ENCODE measurements at regions not wholly inside any gene's neighbourhood (a gene's known extent, or its start where the extent isn't known, plus 50 kb on each side); places are given as distances from the start of the nearest gene placed in this dataset.

DNA sequence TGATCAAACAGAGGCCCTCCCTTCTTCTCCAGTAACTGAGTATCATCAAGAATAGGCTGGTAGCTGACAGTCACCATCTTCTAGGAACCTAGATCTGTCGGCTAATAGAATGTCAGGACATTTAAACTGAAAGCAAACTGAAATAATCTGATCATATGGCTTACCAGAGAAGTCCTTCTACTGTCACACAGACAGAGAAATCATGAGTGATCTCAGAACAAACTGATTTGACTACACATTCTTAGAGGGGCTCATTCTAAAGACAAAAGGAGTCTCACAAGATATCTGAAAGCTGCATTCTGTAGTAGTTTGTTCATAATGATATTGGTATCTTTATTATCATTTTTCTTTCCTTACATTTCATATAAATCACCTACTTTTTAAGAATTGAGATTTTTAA is 130.9 kb upstream of the ADCY1 start:
- Histone ChIP-seq H3K9me3 (no peaks in the 10 kb centered on the region), H3K36me3 (no peaks in the 10 kb centered on the region), H3K27me3 (no peaks in the 10 kb centered on the region), H3K4me1 (no peaks in the 10 kb centered on the region), H3K4me3 (no peak overlapping the region), H3K27ac (no peak overlapping the region)
- intact Hi-C loops (cut with DNase I): no loop called here
- TF ChIP-seq CTCF (IDR thresholded peaks at IDR 0.05): no peak
- ATAC-seq (no peak), DNase-seq (no peak)

GRCh38 chr7:45446195-45446944 is 127.8 kb upstream of the ADCY1 start:
- no peak for ATAC-seq
- no peak overlapping the region for H3K27ac ChIP-seq
- DNase-seq: no peak
- no peaks in the 10 kb centered on the region for H3K4me1 ChIP-seq
- TF ChIP-seq CTCF (IDR thresholded peaks at IDR 0.05): no peak
- H3K4me3 ChIP-seq: no peak overlapping the region
- H3K27me3 ChIP-seq: no peaks in the 10 kb centered on the region
- no peaks in the 10 kb centered on the region for H3K9me3 ChIP-seq
- intact Hi-C loops (cut with DNase I): no loop called here
- H3K36me3 ChIP-seq: no peaks in the 10 kb centered on the region

- TF ChIP-seq CTCF (IDR thresholded peaks at IDR 0.05): no peak
- no peak for ATAC-seq
- no peak overlapping the region for H3K27ac ChIP-seq
- DNase-seq: no peak
- no peaks in the 10 kb centered on the region for H3K9me3 ChIP-seq
- no peaks in the 10 kb centered on the region for H3K27me3 ChIP-seq
- no peaks in the 10 kb centered on the region for H3K36me3 ChIP-seq
- H3K4me3 ChIP-seq: no peak overlapping the region
- intact Hi-C loops (cut with DNase I): no loop called here
- H3K4me1 ChIP-seq: no peaks in the 10 kb centered on the region
Observed at GRCh38 chr7:45447296-45447695, 126.9 kb upstream of the ADCY1 start.

GRCh38 chr7:45450571-45451204 is 123.5 kb upstream of the ADCY1 start:
- Histone ChIP-seq H3K27ac (no peak overlapping the region), H3K27me3 (no peaks in the 10 kb centered on the region), H3K9me3 (no peaks in the 10 kb centered on the region), H3K4me3 (no peak overlapping the region), H3K36me3 (no peaks in the 10 kb centered on the region), H3K4me1 (no peaks in the 10 kb centered on the region)
- intact Hi-C loops (cut with DNase I): no loop called here
- no peak for TF ChIP-seq CTCF (IDR thresholded peaks at IDR 0.05)
- DNase-seq (no peak), ATAC-seq (no peak)

DNA sequence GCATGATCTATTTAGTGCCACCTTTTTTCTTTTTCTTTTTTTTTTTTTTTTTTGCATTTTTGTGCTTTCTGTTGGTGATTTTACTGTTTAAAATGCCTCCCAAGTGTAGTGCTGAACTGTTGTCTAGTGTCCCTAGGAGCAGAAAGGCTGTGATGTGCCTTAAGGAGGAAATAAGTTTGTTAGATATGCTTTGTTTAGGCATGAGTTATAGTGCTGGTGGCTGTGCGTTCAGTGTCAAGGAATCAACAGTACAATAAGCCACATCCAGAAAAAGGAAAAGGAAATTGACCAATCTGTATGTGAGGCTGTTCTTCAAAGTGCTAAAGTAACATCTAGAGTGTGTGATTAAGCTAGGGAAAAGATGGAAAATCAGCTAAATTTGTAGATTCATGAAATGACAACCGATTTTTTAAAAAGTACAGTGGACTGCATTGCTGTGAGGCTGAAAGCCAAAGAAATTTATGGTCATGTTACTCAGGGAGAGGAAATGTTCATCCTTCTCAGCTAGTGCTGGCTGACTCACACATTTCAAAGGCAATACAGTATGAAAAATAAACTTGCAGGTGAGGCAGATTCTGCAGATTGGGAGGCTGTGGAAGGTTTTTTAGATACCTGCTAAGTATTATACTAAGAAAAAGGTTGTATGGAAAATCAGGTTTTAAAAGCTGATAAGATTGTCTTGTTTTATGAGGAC is 122.7 kb upstream of the ADCY1 start:
- H3K27ac ChIP-seq: no peak overlapping the region
- no peak for ATAC-seq

More for the DNA sequence above, 122.7 kb upstream of the ADCY1 start:
- no peaks in the 10 kb centered on the region for H3K4me1 ChIP-seq
- no peaks in the 10 kb centered on the region for H3K36me3 ChIP-seq
- H3K9me3 ChIP-seq: no peaks in the 10 kb centered on the region
- DNase-seq: no peak
- no peak overlapping the region for H3K4me3 ChIP-seq
- no peaks in the 10 kb centered on the region for H3K27me3 ChIP-seq
- no peak for TF ChIP-seq CTCF (IDR thresholded peaks at IDR 0.05)
- intact Hi-C loops (cut with DNase I): no loop called here
